Trophoblast cell (in vitro differentiated cells and primary cell): ENCODE measurements at regions not wholly inside any gene's neighbourhood (a gene's known extent, or its start where the extent isn't known, plus 50 kb on each side); places are given as distances from the start of the nearest gene placed in this dataset.

ENCODE experiments used
- DNase-seq, 2 donors: peaks; one replicate each; pipeline ENCODE4 v3.0.0-alpha.2; 2016
- H2AFZ ChIP-seq: 2 replicates; pipeline ENCODE4 v1.6.1; 2013; ENCODE audit warnings: low read length, moderate library complexity, mild to moderate bottlenecking; ENCODE audit not compliant: insufficient read depth, poor library complexity
- H2AK5ac ChIP-seq: 2 replicates; pipeline ENCODE4 v1.6.1; 2013; ENCODE audit warnings: mild to moderate bottlenecking, low read length
- H2BK120ac ChIP-seq: 2 replicates; pipeline ENCODE4 v1.6.1; 2013; ENCODE audit warnings: low read length, mild to moderate bottlenecking, moderate library complexity; ENCODE audit not compliant: insufficient read depth, poor library complexity
- H2BK12ac ChIP-seq: 2 replicates; pipeline ENCODE4 v1.6.1; 2013; ENCODE audit warnings: mild to moderate bottlenecking, low read length, moderate library complexity
- H2BK5ac ChIP-seq: 2 replicates; pipeline ENCODE4 v1.6.1; 2013; ENCODE audit warnings: low read length, low read depth, moderate library complexity, mild to moderate bottlenecking; ENCODE audit not compliant: poor library complexity
- H3K14ac ChIP-seq: 2 replicates; pipeline ENCODE4 v1.6.1; 2013; ENCODE audit warnings: mild to moderate bottlenecking, low read length
- H3K18ac ChIP-seq: 2 replicates; pipeline ENCODE4 v1.6.1; 2013; ENCODE audit warnings: mild to moderate bottlenecking, low read length
- H3K23ac ChIP-seq: 2 replicates; pipeline ENCODE4 v1.6.1; 2013; ENCODE audit warnings: low read length
- H3K27ac ChIP-seq: 2 replicates; pipeline ENCODE4 v1.5.1; 2013; ENCODE audit warnings: low read depth, mild to moderate bottlenecking, inconsistent platforms, low read length, moderate library complexity
- H3K27me3 ChIP-seq: 2 replicates; pipeline ENCODE4 v1.6.1; 2013; ENCODE audit warnings: inconsistent platforms, mild to moderate bottlenecking, low read length, moderate library complexity; ENCODE audit not compliant: insufficient read depth
- H3K36me3 ChIP-seq, 2 experiments: 1 replicate in 1 of 2; 2 replicates in 1 of 2; pipeline ENCODE4 v1.6.1; 2013; ENCODE audit warnings: low read length in 2 of 2, mild to moderate bottlenecking in 2 of 2, moderate library complexity in 1 of 2; ENCODE audit not compliant: insufficient read depth in 2 of 2, control insufficient read depth in 1 of 2
- H3K4ac ChIP-seq: 2 replicates; pipeline ENCODE4 v1.6.1; 2013; ENCODE audit warnings: low read depth, mild to moderate bottlenecking, low read length, moderate library complexity
- H3K4me1 ChIP-seq, 2 experiments: 1 replicate in 1 of 2; 2 replicates in 1 of 2; pipeline ENCODE4 v1.6.1; 2013; ENCODE audit warnings: low read length in 2 of 2, mild to moderate bottlenecking in 2 of 2, moderate library complexity in 1 of 2; ENCODE audit not compliant: insufficient read depth in 2 of 2, control insufficient read depth in 1 of 2
- H3K4me2 ChIP-seq: 2 replicates; pipeline ENCODE4 v1.6.1; 2013; ENCODE audit warnings: inconsistent platforms, mild to moderate bottlenecking, low read length, moderate library complexity
- H3K4me3 ChIP-seq: 2 replicates; pipeline ENCODE4 v1.5.1; 2013; ENCODE audit warnings: mild to moderate bottlenecking, low read depth, low read length, inconsistent platforms
- H3K79me1 ChIP-seq: one replicate; pipeline ENCODE4 v1.6.1; 2013; ENCODE audit warnings: low read length
- H3K79me2 ChIP-seq: 2 replicates; pipeline ENCODE4 v1.6.1; 2013; ENCODE audit warnings: low read length, mild to moderate bottlenecking; ENCODE audit not compliant: control insufficient read depth, insufficient read depth, poor library complexity
- H3K9ac ChIP-seq: 2 replicates; pipeline ENCODE4 v1.6.1; 2013; ENCODE audit warnings: mild to moderate bottlenecking, low read length
- H3K9me3 ChIP-seq: 2 replicates; pipeline ENCODE4 v1.6.1; 2013; ENCODE audit warnings: low read depth, mild to moderate bottlenecking, control low read depth, inconsistent platforms, low read length; ENCODE audit not compliant: insufficient read depth
- H4K12ac ChIP-seq: 2 replicates; pipeline ENCODE4 v1.6.1; 2013; ENCODE audit warnings: low read depth, mild to moderate bottlenecking, low read length, moderate library complexity
- H4K8ac ChIP-seq: 2 replicates; pipeline ENCODE4 v1.6.1; 2013; ENCODE audit warnings: low read depth, mild to moderate bottlenecking, low read length, moderate library complexity
- H4K91ac ChIP-seq: one replicate; pipeline ENCODE4 v1.6.1; 2013; ENCODE audit warnings: low read depth, mild to moderate bottlenecking, low read length, moderate library complexity
- WGBS: extraction: QIAGEN DNeasy Blood & Tissue Kit; methylation state at CpG from one replicate; pipeline ENCODE4 v1.1.7; 2013; ENCODE audit warnings: missing lambda C conversion rate; ENCODE audit not compliant: insufficient read length, insufficient coverage; ENCODE audit errors: extremely low coverage; 5-methylcytosine and 5-hydroxymethylcytosine counted together

DNA sequence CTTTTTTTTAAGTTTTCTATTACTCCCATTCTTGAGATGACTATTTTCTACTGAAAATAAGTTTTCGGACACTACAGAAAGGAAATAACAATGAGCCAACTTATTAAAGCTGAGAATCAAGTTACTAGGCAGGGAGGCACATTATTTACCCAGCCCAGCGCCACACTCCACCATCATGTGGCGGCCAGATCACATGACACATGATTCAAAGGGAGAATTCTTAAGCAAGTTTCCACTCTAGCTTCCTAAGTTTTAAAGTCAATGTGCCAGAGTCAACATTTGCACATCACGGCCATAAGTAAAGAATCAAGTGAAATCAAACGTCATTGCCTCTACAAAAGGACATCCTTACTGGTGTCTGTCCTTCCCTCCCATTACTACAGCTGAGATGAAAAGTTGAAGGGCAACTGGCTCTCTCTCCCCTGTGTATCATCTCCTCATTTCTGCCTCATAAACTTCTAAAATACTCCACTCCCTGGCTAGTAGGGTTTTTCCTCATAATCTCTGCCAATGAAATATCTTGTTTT lies 81.7 kb downstream of the KLF12 start:
- peaks cover 0 to 6% of the 10 kb centered on the region in 2 experiments for H3K4me1 ChIP-seq
- WGBS: no CpG with 5 or more reads among the region's 5 CpGs
- H3K9me3 ChIP-seq: no peaks in the 10 kb centered on the region
- H3K79me1 ChIP-seq: no peaks in the 10 kb centered on the region
- H4K8ac ChIP-seq: no peak overlapping the region
- H3K79me2 ChIP-seq: no peaks in the 10 kb centered on the region
- H2AK5ac ChIP-seq: no peak overlapping the region
- H2BK5ac ChIP-seq: no peak overlapping the region
- H3K27me3 ChIP-seq: no peaks in the 10 kb centered on the region
- H2AFZ ChIP-seq: no peak overlapping the region
- no peaks in the 10 kb centered on the region for H3K36me3 ChIP-seq
- H2BK120ac ChIP-seq: no peak overlapping the region
- no peak overlapping the region for H3K9ac ChIP-seq
- H4K91ac ChIP-seq: no peak overlapping the region
- no peak overlapping the region for H2BK12ac ChIP-seq
- H3K4ac ChIP-seq: no peak overlapping the region
- no peak overlapping the region for H3K4me2 ChIP-seq
- no peak overlapping the region for H3K23ac ChIP-seq
- no peak overlapping the region for H3K4me3 ChIP-seq
- no peak overlapping the region for H3K27ac ChIP-seq
- DNase-seq: no peak
- H3K14ac ChIP-seq: no peak overlapping the region
- no peak overlapping the region for H3K18ac ChIP-seq
- H4K12ac ChIP-seq: no peak overlapping the region

DNA sequence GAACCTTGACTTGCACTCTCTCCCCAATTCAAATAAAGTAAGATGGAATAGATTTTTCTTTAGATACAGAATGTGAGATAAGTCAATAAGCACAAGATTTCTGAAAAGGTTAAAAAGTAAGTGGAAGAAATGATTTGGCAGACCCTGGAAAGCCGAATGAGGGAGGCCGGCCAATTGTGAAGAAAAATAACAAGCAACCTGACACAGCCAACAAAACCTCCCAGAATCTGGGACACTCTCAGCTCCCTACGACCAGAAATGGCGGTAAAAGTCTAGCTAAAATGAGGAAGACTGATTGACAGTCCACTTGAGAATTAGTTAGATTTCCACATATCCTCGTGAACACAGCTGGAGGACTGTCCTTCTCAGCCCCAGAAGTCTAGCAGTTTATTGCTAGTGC lies 85.4 kb downstream of the KLF12 start:
- no CpG with 5 or more reads among the region's 5 CpGs for WGBS
- Histone ChIP-seq H2AFZ (no peak overlapping the region), H3K27ac (no peak overlapping the region), H4K91ac (no peak overlapping the region), H3K79me1 (no peaks in the 10 kb centered on the region), H2BK120ac (no peak overlapping the region), H3K27me3 (no peaks in the 10 kb centered on the region), H4K8ac (no peak overlapping the region), H3K4me3 (no peak overlapping the region), H3K4me2 (no peak overlapping the region), H3K14ac (no peak overlapping the region), H2BK5ac (no peak overlapping the region), H3K9ac (no peak overlapping the region), H3K18ac (no peak overlapping the region), H2BK12ac (no peak overlapping the region), H4K12ac (no peak overlapping the region), H3K79me2 (no peaks in the 10 kb centered on the region), H3K9me3 (no peaks in the 10 kb centered on the region), H3K4me1 (peaks cover 0 to 6% of the 10 kb centered on the region in 2 experiments), H3K4ac (no peak overlapping the region), H2AK5ac (no peak overlapping the region), H3K36me3 (no peaks in the 10 kb centered on the region), H3K23ac (no peak overlapping the region)
- no peak for DNase-seq

DNA sequence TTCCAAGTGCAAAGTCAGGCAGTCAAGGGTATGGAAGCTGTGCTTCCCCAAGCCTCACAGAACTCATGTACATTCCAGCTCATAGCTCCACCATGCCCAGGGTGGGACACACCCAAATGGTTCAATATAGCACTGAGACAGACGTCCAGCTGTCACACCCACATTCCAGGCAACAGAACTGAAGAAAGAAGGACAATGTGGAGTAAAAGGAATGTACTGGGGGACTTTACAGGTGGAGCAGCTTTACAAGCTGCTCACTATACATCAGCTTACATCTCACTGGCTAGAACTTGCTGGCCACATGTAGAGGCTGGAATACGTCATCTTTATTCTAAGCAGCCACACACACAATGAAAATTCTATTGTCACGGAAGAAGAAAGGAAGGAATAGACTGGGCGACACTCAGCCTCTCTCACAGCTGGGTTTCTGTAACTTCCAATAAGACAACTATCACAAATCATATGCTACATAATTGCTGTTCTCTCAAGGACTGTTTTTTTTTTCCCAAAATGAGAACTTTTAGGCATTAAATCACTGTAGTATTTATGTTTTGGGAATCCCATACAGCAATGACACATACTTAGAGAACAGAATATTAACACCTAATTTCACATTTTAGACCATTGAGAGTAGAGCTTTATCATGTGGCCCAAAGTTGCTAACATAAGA lies 86.1 kb downstream of the KLF12 start:
- no peak overlapping the region for H3K23ac ChIP-seq
- H3K27me3 ChIP-seq: no peaks in the 10 kb centered on the region
- H2BK12ac ChIP-seq: no peak overlapping the region
- no peaks in the 10 kb centered on the region for H3K79me1 ChIP-seq
- peaks cover 0 to 6% of the 10 kb centered on the region in 2 experiments for H3K4me1 ChIP-seq
- no peak overlapping the region for H3K4ac ChIP-seq
- H3K4me3 ChIP-seq: no peak overlapping the region
- no peaks in the 10 kb centered on the region for H3K36me3 ChIP-seq
- no peak overlapping the region for H2AFZ ChIP-seq
- H2BK5ac ChIP-seq: no peak overlapping the region
- no peak overlapping the region for H2AK5ac ChIP-seq
- no peak overlapping the region for H3K9ac ChIP-seq
- no peak overlapping the region for H4K8ac ChIP-seq
- no peak overlapping the region for H2BK120ac ChIP-seq
- DNase-seq: peak in 1 of 2 donors; percentile 4
- H4K91ac ChIP-seq: no peak overlapping the region
- no peak overlapping the region for H4K12ac ChIP-seq
- H3K79me2 ChIP-seq: no peaks in the 10 kb centered on the region
- H3K4me2 ChIP-seq: no peak overlapping the region
- H3K27ac ChIP-seq: no peak overlapping the region
- no CpG with 5 or more reads among the region's 4 CpGs for WGBS
- H3K18ac ChIP-seq: no peak overlapping the region
- no peak overlapping the region for H3K14ac ChIP-seq
- H3K9me3 ChIP-seq: no peaks in the 10 kb centered on the region

DNA sequence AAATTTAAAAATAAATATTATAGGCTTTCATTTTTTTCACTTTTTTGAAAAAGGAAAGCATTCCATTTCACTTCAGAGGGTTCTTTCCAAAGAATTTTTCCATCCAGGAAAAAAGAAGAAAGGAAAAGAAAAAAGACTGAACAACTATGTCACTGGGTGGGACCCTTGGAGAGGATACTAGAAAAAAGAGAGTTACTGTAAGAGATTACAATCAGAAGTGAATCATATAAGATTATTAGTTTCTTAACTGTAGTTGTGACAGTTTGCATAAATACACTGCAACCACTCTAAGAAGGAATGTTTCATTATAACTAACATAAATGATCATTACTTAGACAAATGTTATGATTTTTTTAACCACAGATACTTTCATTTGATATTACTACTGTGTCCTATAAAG lies 87.8 kb downstream of the KLF12 start:
- H3K27me3 ChIP-seq: no peaks in the 10 kb centered on the region
- no peak overlapping the region for H4K91ac ChIP-seq
- H3K23ac ChIP-seq: no peak overlapping the region
- no peak overlapping the region for H3K18ac ChIP-seq
- H4K12ac ChIP-seq: no peak overlapping the region
- H3K4me1 ChIP-seq: peaks cover 0 to 6% of the 10 kb centered on the region in 2 experiments
- no peak overlapping the region for H2BK12ac ChIP-seq
- no peak overlapping the region for H2BK120ac ChIP-seq
- H3K9ac ChIP-seq: no peak overlapping the region
- no peak overlapping the region for H3K4me2 ChIP-seq
- no peaks in the 10 kb centered on the region for H3K9me3 ChIP-seq
- no peak overlapping the region for H2AK5ac ChIP-seq
- H3K27ac ChIP-seq: no peak overlapping the region
- H2AFZ ChIP-seq: no peak overlapping the region
- H3K4ac ChIP-seq: no peak overlapping the region
- no peak overlapping the region for H4K8ac ChIP-seq
- no peaks in the 10 kb centered on the region for H3K36me3 ChIP-seq
- no peaks in the 10 kb centered on the region for H3K79me2 ChIP-seq
- H3K14ac ChIP-seq: no peak overlapping the region
- no peak overlapping the region for H3K4me3 ChIP-seq
- H2BK5ac ChIP-seq: no peak overlapping the region
- DNase-seq: no peak
- H3K79me1 ChIP-seq: no peaks in the 10 kb centered on the region
